Activated naive CD8-positive, alpha-beta T cell (primary cell): ENCODE measurements at regions not wholly inside any gene's neighbourhood (a gene's known extent, or its start where the extent isn't known, plus 50 kb on each side); places are given as distances from the start of the nearest gene placed in this dataset.

ENCODE experiments used
- H3K27ac Mint-ChIP-seq: one replicate; pipeline ENCODE4 v1.8.0; 2021; ENCODE audit warnings: mixed read lengths
- H3K27me3 Mint-ChIP-seq: one replicate; pipeline ENCODE4 v1.8.0; 2021; ENCODE audit warnings: mixed read lengths
- H3K36me3 Mint-ChIP-seq: one replicate; pipeline ENCODE4 v1.8.0; 2021; ENCODE audit warnings: mixed read lengths
- H3K4me1 Mint-ChIP-seq: one replicate; pipeline ENCODE4 v1.8.0; 2021; ENCODE audit warnings: low read depth, mixed read lengths
- H3K4me3 Mint-ChIP-seq: one replicate; pipeline ENCODE4 v1.8.0; 2021; ENCODE audit warnings: mild to moderate bottlenecking, mixed read lengths
- H3K9me3 Mint-ChIP-seq: one replicate; pipeline ENCODE4 v1.8.0; 2021; ENCODE audit warnings: low read depth, mixed read lengths

GRCh38 chr1:54497338-54497737 lies 50.7 kb upstream of the ACOT11 start:
- Mint-ChIP-seq H3K27ac (no peak overlapping the region), H3K4me3 (no peak overlapping the region), H3K27me3 (peaks cover 16% of the 10 kb centered on the region), H3K36me3 (no peaks in the 10 kb centered on the region), H3K9me3 (no peaks in the 10 kb centered on the region), H3K4me1 (peaks cover 9% of the 10 kb centered on the region)

- Mint-ChIP-seq H3K9me3 (no peaks in the 10 kb centered on the region), H3K4me1 (peaks cover 10% of the 10 kb centered on the region), H3K4me3 (no peak overlapping the region), H3K27me3 (peaks cover 12% of the 10 kb centered on the region), H3K36me3 (no peaks in the 10 kb centered on the region), H3K27ac (no peak overlapping the region)
Observed at GRCh38 chr1:54495954-54496353, 52.1 kb upstream of the ACOT11 start.

- Mint-ChIP-seq H3K27ac (no peak overlapping the region), H3K36me3 (no peaks in the 10 kb centered on the region), H3K27me3 (peaks cover 8% of the 10 kb centered on the region), H3K4me3 (no peak overlapping the region), H3K4me1 (peaks cover 9% of the 10 kb centered on the region), H3K9me3 (no peaks in the 10 kb centered on the region)
Observed at GRCh38 chr1:54493608-54494007, 54.4 kb upstream of the ACOT11 start.

GRCh38 chr1:54490361-54491248 lies 57.4 kb upstream of the ACOT11 start:
- H3K27me3 Mint-ChIP-seq, result peaks cover 4% of the 10 kb centered on the region
- no peak overlapping the region for H3K4me3 Mint-ChIP-seq
- no peak overlapping the region for H3K27ac Mint-ChIP-seq
- H3K4me1 Mint-ChIP-seq, result peaks cover 32% of the 10 kb centered on the region
- H3K36me3 Mint-ChIP-seq, result no peaks in the 10 kb centered on the region
- no peaks in the 10 kb centered on the region for H3K9me3 Mint-ChIP-seq

DNA sequence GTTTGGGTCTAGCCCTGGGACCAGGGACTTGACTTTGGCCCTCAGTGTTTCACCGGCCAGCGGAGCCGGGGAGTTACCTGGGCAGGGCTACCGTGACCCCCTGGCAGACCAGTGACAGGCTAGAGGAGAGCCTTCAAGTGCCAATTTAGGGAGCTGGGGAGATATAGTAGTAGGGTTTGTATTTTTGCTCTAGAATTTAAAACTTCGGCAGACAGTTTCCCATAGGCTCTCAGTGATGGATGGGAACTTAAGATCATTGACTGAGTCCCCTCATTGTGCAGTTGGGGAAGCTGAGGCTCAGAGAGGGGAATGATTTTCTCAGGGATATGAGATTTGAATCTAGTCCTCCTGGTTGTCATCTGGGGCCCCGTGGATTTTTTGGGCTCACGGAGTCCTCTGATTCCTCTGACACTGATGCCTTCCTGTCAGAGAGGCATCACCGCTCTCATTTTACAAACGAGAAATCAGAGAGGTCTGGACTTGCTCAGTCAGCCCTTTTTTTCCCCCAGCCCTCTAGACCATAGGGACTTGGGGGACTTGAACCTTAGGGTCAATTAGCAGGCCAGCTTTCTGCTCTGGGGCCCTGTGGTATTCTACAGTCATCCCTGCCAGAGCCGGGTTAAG lies 58.3 kb upstream of the ACOT11 start:
- H3K27me3 Mint-ChIP-seq, result peaks cover 4% of the 10 kb centered on the region
- peaks cover 35% of the 10 kb centered on the region for H3K4me1 Mint-ChIP-seq
- peak overlapping the region; percentile 84 for H3K4me3 Mint-ChIP-seq
- H3K27ac Mint-ChIP-seq, result no peak overlapping the region
- no peaks in the 10 kb centered on the region for H3K36me3 Mint-ChIP-seq
- H3K9me3 Mint-ChIP-seq, result no peaks in the 10 kb centered on the region

GRCh38 chr1:54488779-54489626 lies 59.0 kb upstream of the ACOT11 start:
- Mint-ChIP-seq H3K4me1 (peaks cover 37% of the 10 kb centered on the region), H3K27me3 (peaks cover 4% of the 10 kb centered on the region), H3K4me3 (peak overlapping the region; percentile 84)

GRCh38 chr1:54488065-54488750 lies 59.8 kb upstream of the ACOT11 start:
- Mint-ChIP-seq H3K4me3 (peak overlapping the region; percentile 85), H3K4me1 (peaks cover 37% of the 10 kb centered on the region), H3K27ac (no peak overlapping the region), H3K27me3 (no peaks in the 10 kb centered on the region), H3K36me3 (no peaks in the 10 kb centered on the region), H3K9me3 (no peaks in the 10 kb centered on the region)

More at GRCh38 chr1:54488779-54489626, 59.0 kb upstream of the ACOT11 start:
- Mint-ChIP-seq H3K36me3 (no peaks in the 10 kb centered on the region), H3K9me3 (no peaks in the 10 kb centered on the region), H3K27ac (peak overlapping the region; percentile 68)

GRCh38 chr1:54487571-54488050 lies 60.4 kb upstream of the ACOT11 start:
- no peaks in the 10 kb centered on the region for H3K27me3 Mint-ChIP-seq
- H3K4me3 Mint-ChIP-seq, result peak overlapping the region; percentile 85
- H3K9me3 Mint-ChIP-seq, result no peaks in the 10 kb centered on the region
- peak overlapping the region; percentile 55 for H3K27ac Mint-ChIP-seq
- peaks cover 37% of the 10 kb centered on the region for H3K4me1 Mint-ChIP-seq
- H3K36me3 Mint-ChIP-seq, result no peaks in the 10 kb centered on the region

DNA sequence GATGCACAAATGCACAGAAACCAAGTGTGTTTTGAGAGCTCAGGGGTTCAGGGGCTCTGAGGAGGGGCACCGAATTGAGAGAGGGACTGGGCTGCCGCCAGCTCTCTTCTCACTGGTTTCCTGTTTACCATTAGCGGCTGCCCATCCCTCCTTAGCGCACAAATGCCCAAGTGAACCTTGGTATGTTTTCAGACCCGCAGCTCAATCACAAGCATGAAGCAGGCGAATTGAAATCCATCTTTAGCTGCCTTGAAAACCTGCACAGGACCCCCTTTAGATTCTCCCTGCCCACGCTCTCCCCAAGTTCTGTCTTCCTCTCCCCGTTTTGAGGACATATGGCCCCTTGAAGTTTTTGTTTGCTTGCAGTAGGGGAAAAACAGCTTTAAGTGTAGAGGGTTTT lies 61.1 kb upstream of the ACOT11 start:
- Mint-ChIP-seq H3K4me1 (peaks cover 39% of the 10 kb centered on the region), H3K27ac (peak overlapping the region; percentile 55), H3K9me3 (no peaks in the 10 kb centered on the region), H3K27me3 (no peaks in the 10 kb centered on the region), H3K36me3 (no peaks in the 10 kb centered on the region), H3K4me3 (peak overlapping the region; percentile 85)

DNA sequence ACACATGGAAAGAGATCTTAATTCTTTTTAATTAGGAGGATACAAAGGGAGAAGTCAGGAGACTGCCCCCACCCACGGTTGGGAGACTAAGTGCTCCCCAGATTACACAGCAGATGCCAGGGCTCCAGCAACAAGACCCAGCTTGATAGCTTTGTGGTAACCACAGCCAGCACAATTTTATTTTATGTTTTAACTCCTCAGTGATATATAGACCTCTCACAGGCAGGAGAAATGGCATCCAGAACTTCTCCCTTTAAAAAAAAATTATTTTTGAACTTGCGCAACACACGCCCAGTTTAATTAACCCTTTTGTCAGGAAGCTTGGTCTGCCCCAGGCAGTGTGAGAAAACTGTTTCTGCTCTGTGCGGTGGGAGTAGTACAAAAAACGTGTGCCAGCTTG lies 62.6 kb upstream of the ACOT11 start:
- Mint-ChIP-seq H3K27ac (peak overlapping the region; percentile 16), H3K27me3 (no peaks in the 10 kb centered on the region), H3K4me3 (no peak overlapping the region), H3K4me1 (peaks cover 50% of the 10 kb centered on the region), H3K36me3 (no peaks in the 10 kb centered on the region), H3K9me3 (no peaks in the 10 kb centered on the region)

DNA sequence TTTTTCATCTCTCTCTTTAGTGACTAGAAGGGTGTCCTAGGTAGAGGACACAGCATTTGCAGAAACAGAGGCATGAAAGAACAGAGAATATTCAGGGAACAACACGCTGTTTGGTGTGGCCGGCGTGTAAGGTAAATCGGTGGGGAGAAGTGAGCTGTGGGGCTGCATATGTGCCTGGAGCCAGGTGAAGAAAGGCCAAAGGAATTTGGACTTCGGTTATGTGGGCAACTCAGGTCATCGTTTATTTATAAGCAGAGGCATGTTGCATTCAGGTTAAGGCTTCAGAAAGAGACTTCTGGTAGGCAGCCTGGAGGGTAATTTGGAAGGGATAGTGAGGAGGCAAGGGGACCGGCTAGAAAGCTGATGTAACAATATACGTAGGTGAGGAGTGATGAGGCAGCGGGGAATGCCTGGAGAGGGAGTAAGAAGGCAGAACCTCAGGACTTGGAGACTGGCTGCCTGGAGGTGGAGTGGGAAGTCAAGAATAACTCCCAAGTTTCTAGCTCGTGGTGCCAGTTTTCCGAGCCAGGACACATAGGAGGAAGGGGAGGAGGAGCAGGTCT lies 64.1 kb upstream of the ACOT11 start:
- Mint-ChIP-seq H3K36me3 (no peaks in the 10 kb centered on the region), H3K9me3 (no peaks in the 10 kb centered on the region), H3K4me1 (peaks cover 55% of the 10 kb centered on the region), H3K4me3 (no peak overlapping the region), H3K27ac (peak overlapping the region; percentile 18), H3K27me3 (no peaks in the 10 kb centered on the region)

DNA sequence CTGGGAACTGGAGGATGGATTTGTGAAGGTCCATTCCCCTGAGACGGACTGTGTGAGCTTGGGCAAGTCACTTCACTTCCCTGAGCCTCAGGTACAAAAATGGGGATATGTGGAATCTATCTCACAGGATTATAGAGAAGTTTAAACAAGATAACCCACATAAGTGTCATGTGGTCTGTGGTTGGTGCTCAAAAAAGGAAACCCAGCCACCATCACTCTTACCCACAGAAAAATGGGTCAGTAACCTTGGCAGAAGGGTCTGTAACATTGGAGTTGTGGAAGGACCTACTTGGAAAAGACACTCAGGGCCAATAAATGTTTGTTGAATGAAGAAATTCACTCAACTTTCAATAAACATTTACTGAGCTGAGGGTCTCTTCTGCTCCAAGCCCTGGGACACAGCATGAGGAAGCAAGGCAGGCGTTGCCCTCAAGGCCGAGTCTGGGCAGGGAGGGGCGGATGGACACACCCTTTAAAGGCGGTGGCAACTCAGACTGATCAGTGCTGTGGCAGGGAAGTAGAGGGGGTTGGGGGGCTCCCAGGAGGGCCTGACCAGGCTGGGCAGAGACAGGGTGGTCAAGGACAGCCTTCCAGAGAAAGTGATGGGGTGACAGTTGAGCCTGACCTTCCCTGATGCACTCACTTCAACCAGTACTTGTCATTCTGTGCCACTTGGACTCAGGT lies 66.7 kb upstream of the ACOT11 start:
- no peaks in the 10 kb centered on the region for H3K36me3 Mint-ChIP-seq
- no peaks in the 10 kb centered on the region for H3K9me3 Mint-ChIP-seq
- H3K4me1 Mint-ChIP-seq, result peaks cover 54% of the 10 kb centered on the region
- no peaks in the 10 kb centered on the region for H3K27me3 Mint-ChIP-seq
- H3K4me3 Mint-ChIP-seq, result no peak overlapping the region
- peak overlapping the region; percentile 22 for H3K27ac Mint-ChIP-seq

- H3K36me3 Mint-ChIP-seq, result no peaks in the 10 kb centered on the region
- H3K27ac Mint-ChIP-seq, result peak overlapping the region; percentile 83
- H3K9me3 Mint-ChIP-seq, result no peaks in the 10 kb centered on the region
- no peaks in the 10 kb centered on the region for H3K27me3 Mint-ChIP-seq
- no peak overlapping the region for H3K4me3 Mint-ChIP-seq
- H3K4me1 Mint-ChIP-seq, result peaks cover 55% of the 10 kb centered on the region
Observed at GRCh38 chr1:54480525-54480848, 67.5 kb upstream of the ACOT11 start.
